NCI-H82 (cell line): ENCODE measurements at regions not wholly inside any gene's neighbourhood (a gene's known extent, or its start where the extent isn't known, plus 50 kb on each side); places are given as distances from the start of the nearest gene placed in this dataset.
A peak's percentile ranks its signal among the peaks of the same experiment; 100 is the strongest.

Experiments used
- DNase-seq: peaks from one replicate; lab custom pipeline; 2025; lab: John Stamatoyannopoulos, UW

GRCh38 chr20:6562111-6562510 is 205.4 kb upstream of the BMP2 start:
- no peak for DNase-seq

- no peak for DNase-seq
Observed at GRCh38 chr20:6560978-6561377, 206.5 kb upstream of the BMP2 start.

- DNase-seq = no peak
Observed at GRCh38 chr20:6559791-6560190, 207.7 kb upstream of the BMP2 start.

GRCh38 chr20:6558341-6558740 is 209.1 kb upstream of the BMP2 start:
- peak; percentile 34 for DNase-seq

- no peak for DNase-seq
Observed at GRCh38 chr20:6533761-6534479, 233.6 kb upstream of the BMP2 start.

- peak; percentile 52 for DNase-seq
Observed at GRCh38 chr20:6533351-6533750, 234.1 kb upstream of the BMP2 start.

- DNase-seq = no peak
Observed at GRCh38 chr20:6530779-6531315, 236.6 kb upstream of the BMP2 start.

GRCh38 chr20:6530254-6530653 is 237.2 kb upstream of the BMP2 start:
- DNase-seq = no peak

GRCh38 chr20:6525447-6526303 is 241.8 kb upstream of the BMP2 start:
- peak; percentile 7 for DNase-seq

GRCh38 chr20:6524305-6524704 is 243.2 kb upstream of the BMP2 start:
- no peak for DNase-seq

- no peak for DNase-seq
Observed at GRCh38 chr20:6519556-6519955, 247.9 kb upstream of the BMP2 start.

- peak; percentile 6 for DNase-seq
Observed at GRCh38 chr20:6515261-6515660, 252.2 kb upstream of the BMP2 start.

GRCh38 chr20:6513599-6513998 is 253.9 kb upstream of the BMP2 start:
- DNase-seq = no peak

GRCh38 chr20:6509374-6509773 is 258.1 kb upstream of the BMP2 start:
- no peak for DNase-seq

GRCh38 chr20:6506906-6507305 is 260.6 kb upstream of the BMP2 start:
- DNase-seq = no peak

- no peak for DNase-seq
Observed at GRCh38 chr20:6504826-6505225, 262.7 kb upstream of the BMP2 start.

- no peak for DNase-seq
Observed at GRCh38 chr20:6504179-6504578, 263.3 kb upstream of the BMP2 start.

- no peak for DNase-seq
Observed at GRCh38 chr20:6502999-6503398, 264.5 kb upstream of the BMP2 start.

GRCh38 chr20:6502219-6502618 is 265.3 kb upstream of the BMP2 start:
- DNase-seq = no peak

GRCh38 chr20:6501061-6501460 is 266.4 kb upstream of the BMP2 start:
- DNase-seq = no peak

- no peak for DNase-seq
Observed at GRCh38 chr20:6499566-6499965, 267.9 kb upstream of the BMP2 start.

- no peak for DNase-seq
Observed at GRCh38 chr20:6496874-6497273, 270.6 kb upstream of the BMP2 start.

- DNase-seq = no peak
Observed at GRCh38 chr20:6495907-6496306, 271.6 kb upstream of the BMP2 start.
